Left cardiac atrium (tissue), 4 donors: ENCODE measurements at regions not wholly inside any gene's neighbourhood (a gene's known extent, or its start where the extent isn't known, plus 50 kb on each side); places are given as distances from the start of the nearest gene placed in this dataset.
A peak's percentile ranks its signal among the peaks of the same experiment; 100 is the strongest.

Experiments
- ATAC-seq, 2 donors: fragments of 200-7000 bp; cut with Tn5 transposase; one replicate each; pipeline ENCODE4 v1.9.1; 2020; ENCODE audit warnings: mild to moderate bottlenecking in 2 of 2, moderate library complexity in 2 of 2
- DNase-seq: peaks from one replicate; pipeline ENCODE4 v3.0.0-alpha.2; 2020
- intact Hi-C, 2 donors: fragments of 100-400 bp; cut with DNase I; formaldehyde crosslinking; loops; one replicate each; pipeline versions ENCODE4 v1.14.1 to v1.15.1; 2022 to 2023
- donor health status: DM: no; HTN: yes; CAD: no.
- donor health status: DM: no; HTN: yes; CAD: no; lungs with severe emphysema.
- donor health status: DM: yes; HTN: yes; CAD: no.
- donor health status: Dilated cardiomyopathy.

- intact Hi-C loops, result no loop called here
- ATAC-seq (no peak), DNase-seq (no peak)
Observed at GRCh38 chr16:11431915-11432465, 86.7 kb downstream of the RMI2 start.

- DNase-seq (no peak), ATAC-seq (no peak)
- intact Hi-C loops, result no loop called here
Observed at GRCh38 chr16:11432856-11433395, 87.7 kb downstream of the RMI2 start.

- intact Hi-C loops, result no loop called here
- ATAC-seq (no peak), DNase-seq (no peak)
Observed at GRCh38 chr16:11435576-11435975, 90.3 kb downstream of the RMI2 start.

GRCh38 chr16:11437069-11437468 lies 91.8 kb downstream of the RMI2 start:
- DNase-seq (no peak), ATAC-seq (no peak)
- intact Hi-C loops, result no loop called here

- intact Hi-C loops, result no loop called here
- DNase-seq, result no peak
- no peak for ATAC-seq
Observed at GRCh38 chr16:11439790-11440656, 94.8 kb downstream of the RMI2 start.

- ATAC-seq (no peak), DNase-seq (no peak)
- intact Hi-C loops, result no loop called here
Observed at GRCh38 chr16:11440657-11441012, 95.4 kb downstream of the RMI2 start.

DNA sequence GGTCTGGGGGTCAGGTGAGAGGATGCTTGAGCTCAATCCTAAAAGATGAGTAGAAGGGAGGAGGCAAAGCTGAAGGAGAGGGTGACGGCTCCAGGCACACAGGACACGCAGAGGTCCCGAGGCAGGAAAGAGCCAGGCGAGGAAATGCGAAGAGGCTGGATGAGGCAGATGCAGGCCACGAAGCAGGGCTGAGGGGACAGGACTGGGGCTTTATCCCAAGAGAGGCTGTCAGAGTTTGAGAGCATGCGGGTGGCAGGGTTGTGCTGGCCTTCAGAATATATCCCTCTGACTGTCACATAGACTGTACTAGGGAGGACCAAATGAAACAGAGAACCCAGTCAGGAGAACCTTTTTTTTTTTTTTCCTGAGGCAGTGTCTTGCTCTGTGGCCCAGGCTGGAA lies 100.2 kb downstream of the RMI2 start:
- no peak for DNase-seq
- no peak for ATAC-seq
- intact Hi-C loops, result no loop called here

- intact Hi-C loops, result no loop called here
- no peak for DNase-seq
- no peak for ATAC-seq
Observed at GRCh38 chr16:11446566-11447119, 101.4 kb downstream of the RMI2 start.

DNA sequence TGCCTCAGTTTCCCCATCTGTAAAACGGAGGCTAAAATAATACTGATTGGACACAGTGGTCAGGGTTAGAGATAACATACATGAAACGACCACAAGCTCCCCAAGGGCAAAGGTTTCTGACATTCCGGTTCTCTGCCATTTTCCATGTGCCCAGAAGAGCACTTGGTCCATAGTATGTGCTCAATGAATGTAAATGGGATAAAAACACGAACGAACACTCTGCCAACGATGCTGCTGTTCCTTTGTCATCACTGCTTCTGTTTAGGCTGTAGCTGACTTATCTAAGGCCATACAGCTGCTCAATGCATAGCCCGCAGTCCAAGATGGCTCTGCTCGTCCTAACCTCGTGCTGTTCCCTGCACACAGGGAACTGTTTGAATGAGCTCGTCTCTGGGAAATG lies 102.0 kb downstream of the RMI2 start:
- intact Hi-C loops, result no loop called here
- ATAC-seq (no peak), DNase-seq (no peak)

GRCh38 chr16:11447836-11448235 lies 102.6 kb downstream of the RMI2 start:
- ATAC-seq, result no peak
- intact Hi-C loops, result no loop called here
- no peak for DNase-seq

DNA sequence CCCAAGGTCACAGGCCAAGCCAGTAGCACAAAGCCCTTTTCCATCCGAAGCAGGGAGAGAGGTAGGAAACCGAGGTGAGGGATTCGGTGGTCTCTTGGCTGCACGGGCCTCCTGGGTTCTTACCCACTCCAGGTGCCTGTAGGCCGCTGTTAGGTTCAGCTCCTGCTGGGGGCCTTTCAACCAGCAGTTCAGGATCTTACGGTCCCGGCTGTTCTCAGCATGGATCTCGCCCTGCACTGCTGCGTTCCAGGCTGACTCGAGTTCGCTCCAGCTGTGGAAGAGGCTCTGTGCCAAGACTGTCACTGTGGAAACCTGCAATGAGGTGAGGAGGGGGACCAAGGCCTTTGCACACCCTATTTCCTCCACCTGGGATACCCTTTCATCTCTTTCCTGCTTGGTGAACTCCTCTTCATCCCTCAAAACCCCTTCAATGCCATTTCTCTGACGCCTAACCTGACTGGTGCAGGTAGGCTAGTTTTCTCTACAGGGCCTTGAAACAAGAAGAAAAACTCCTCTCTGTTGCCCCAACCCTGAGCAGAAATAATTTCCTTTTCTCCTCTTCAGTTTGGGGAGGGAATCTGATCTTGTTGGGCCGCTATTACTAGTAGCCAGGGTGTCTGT lies 103.6 kb downstream of the RMI2 start:
- intact Hi-C loops, result no loop called here
- DNase-seq, result no peak
- no peak for ATAC-seq

GRCh38 chr16:11449716-11450115 lies 104.5 kb downstream of the RMI2 start:
- intact Hi-C loops, result no loop called here
- ATAC-seq (no peak), DNase-seq (no peak)

DNA sequence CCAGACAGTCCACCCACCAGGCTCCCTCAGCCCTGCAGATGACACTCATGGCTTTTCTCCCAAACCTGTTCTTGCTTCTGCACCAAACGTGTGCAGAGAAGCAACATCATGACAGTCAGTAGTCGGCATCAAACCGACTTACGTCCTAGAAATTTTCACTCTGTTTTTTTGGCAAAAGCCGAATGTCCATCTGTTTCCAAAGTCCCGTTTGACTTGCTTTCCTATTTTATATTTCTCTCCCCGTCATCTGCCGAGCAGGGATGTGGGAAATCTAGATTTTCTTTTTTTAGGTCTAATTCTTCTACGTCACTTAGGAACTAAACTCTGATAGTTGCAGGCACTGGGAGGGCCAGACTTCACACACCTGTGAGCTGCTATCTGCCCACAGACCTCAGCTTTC lies 104.9 kb downstream of the RMI2 start:
- ATAC-seq, result no peak
- intact Hi-C loops, result no loop called here
- DNase-seq, result no peak

DNA sequence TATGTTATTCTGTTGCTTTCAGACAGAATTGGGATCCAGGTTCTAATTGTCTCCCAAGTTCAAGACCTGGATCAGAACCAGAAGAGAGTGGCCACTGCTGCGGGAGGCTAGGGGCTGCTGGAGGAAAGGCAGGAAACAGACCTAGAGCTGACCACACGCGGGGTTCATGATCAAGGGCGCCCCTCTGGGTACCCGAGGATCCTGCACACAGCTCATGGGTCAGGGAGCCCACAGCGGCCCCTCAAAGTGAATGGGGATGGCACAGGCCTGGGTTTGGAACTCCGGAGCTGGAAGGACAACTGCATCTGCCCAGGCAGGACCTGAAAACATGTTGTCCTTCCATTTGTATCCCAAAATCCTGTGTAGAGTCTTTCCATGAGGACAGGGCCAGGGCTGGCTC lies 107.0 kb downstream of the RMI2 start:
- ATAC-seq (no peak), DNase-seq (no peak)
- intact Hi-C loops, result no loop called here

GRCh38 chr16:11452746-11453389 lies 107.6 kb downstream of the RMI2 start:
- peak in 1 of 2 donors; percentile 65 for ATAC-seq
- intact Hi-C loops, result no loop called here
- DNase-seq, result no peak

DNA sequence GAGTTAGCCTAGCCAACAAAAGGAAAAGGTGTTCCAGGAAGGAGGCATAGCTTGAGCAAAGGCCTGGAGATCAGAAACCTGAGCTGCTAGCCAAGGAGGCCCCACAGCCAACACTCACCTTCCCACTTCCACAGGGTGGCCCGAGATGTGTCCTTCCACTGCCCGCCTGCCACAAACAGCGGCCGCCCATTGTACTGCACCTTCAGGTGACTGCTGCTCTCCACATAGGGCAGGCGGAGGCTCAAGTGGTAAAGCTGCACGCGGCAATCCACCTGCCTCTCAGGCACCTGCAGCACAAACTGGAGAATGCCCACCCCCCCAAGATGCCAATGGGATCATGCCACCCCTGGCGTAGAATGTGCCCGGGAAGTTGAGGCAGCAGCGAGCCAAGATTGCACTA lies 111.5 kb downstream of the RMI2 start:
- DNase-seq (no peak), ATAC-seq (no peak)
- intact Hi-C loops, result no loop called here

GRCh38 chr16:11459722-11460121 lies 114.5 kb downstream of the RMI2 start:
- ATAC-seq (no peak), DNase-seq (no peak)
- intact Hi-C loops, result no loop called here

DNA sequence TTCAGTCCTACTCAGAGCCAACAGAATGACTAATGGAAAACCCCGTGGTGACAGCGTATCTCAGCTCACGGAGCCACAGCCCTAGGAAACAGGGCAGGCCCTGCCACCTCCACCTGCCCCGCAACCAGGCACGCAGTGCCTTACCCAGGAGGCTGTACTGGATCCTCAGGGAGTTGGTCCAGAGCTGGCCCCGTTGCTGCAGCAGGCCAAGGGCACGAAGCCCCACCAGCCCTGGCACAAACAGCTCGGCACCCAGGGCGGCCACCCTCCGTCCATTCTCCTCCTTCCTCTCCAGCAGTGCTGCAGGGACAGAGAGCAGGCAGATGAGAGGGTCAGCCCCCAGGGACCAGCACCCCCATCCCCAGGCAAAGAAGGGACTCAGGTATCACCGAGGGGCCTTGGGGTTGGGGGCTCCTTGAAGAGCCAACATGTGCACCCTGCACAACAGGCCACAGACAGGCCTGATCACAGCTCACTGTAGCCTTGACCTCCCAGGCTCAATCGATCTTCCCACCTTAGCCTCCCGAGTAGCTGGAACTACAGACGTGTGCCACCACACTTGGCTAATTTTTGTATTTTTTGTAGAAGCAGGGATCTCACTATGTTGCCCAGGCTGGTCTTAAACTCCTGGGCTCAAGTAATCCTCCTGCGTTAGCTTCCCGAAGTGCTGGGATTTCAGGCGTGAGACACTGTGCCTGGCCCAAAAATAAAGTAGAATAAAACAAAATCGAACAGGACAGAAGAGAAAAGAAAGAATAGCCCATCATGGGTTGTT lies 115.7 kb downstream of the RMI2 start:
- intact Hi-C loops, result no loop called here
- ATAC-seq (no peak), DNase-seq (no peak)

DNA sequence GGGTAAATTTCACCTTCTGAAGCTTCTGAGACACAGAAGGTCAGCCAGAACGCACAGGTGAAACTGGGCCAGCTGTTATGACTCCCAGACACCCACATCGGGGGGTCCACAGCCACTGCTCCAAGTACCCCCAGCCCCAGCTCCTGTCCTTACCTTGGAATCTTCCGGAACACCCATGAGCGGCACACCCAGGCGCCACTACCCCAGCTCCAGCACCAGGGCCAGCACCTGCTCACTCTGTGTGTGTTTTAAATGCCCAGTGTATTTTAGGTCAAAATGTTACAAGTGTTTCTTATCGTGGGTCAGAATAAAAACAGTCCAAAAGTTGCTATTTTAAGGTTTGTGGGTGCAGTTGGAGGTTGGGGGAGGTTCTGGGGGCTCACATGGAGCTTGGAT lies 116.3 kb downstream of the RMI2 start:
- no peak for ATAC-seq
- intact Hi-C loops, result no loop called here
- no peak for DNase-seq
